GM12873 (cell line): ENCODE measurements at regions not wholly inside any gene's neighbourhood (a gene's known extent, or its start where the extent isn't known, plus 50 kb on each side); places are given as distances from the start of the nearest gene placed in this dataset.

Experiments used
- TF ChIP-seq, protein P1 (sequence below): IDR thresholded peaks from 2 replicates; pipeline ENCODE4 v1.5.1; 2012; ENCODE audit warnings: low read depth, mild to moderate bottlenecking, moderate library complexity, low read length, control low read depth; ENCODE audit not compliant: insufficient read depth; ENCODE audit errors: missing control alignments

DNA sequence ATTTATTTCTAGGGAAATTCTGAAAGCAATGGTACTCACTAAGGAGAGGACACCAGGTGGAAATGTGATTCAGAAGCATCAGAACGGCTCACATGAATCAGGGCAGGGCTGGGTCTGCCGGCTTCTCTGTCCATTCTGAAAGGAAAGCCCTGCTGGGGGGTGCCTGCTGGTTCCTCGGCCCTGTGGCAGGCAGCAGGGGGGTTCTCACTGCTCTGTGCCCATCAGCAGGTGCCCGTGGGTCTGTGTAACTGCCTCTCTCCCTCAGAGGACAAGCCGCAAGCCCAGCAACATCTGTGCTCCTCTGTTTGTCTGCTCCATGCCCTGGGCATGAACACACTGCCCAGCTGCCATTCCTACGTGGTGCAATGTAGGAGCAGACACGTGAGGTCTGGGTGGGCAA is 74.9 kb upstream of the ZNF423 start:
- TF ChIP-seq, protein P1, sequence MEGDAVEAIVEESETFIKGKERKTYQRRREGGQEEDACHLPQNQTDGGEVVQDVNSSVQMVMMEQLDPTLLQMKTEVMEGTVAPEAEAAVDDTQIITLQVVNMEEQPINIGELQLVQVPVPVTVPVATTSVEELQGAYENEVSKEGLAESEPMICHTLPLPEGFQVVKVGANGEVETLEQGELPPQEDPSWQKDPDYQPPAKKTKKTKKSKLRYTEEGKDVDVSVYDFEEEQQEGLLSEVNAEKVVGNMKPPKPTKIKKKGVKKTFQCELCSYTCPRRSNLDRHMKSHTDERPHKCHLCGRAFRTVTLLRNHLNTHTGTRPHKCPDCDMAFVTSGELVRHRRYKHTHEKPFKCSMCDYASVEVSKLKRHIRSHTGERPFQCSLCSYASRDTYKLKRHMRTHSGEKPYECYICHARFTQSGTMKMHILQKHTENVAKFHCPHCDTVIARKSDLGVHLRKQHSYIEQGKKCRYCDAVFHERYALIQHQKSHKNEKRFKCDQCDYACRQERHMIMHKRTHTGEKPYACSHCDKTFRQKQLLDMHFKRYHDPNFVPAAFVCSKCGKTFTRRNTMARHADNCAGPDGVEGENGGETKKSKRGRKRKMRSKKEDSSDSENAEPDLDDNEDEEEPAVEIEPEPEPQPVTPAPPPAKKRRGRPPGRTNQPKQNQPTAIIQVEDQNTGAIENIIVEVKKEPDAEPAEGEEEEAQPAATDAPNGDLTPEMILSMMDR: no peak

DNA sequence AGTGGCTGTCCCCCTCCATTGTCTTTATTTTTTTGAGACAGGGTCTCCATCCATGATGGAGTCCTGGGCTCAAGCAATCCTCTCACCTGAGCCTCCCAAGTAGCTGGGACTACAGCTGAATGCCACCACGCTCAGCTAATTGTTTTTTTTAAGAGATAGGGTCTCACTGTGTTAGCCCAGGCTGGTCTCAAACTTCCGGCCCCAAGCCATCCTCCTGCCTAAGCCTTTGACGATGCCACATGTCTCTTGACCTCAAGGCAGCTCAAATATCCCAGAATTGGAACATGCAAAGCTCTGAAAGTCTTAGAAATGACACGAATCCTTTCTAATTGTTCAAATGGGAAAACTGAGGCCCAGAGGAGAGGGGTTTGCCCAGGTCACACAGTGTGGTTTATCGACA is 75.4 kb upstream of the ZNF423 start:
- TF ChIP-seq, protein P1: no peak

DNA sequence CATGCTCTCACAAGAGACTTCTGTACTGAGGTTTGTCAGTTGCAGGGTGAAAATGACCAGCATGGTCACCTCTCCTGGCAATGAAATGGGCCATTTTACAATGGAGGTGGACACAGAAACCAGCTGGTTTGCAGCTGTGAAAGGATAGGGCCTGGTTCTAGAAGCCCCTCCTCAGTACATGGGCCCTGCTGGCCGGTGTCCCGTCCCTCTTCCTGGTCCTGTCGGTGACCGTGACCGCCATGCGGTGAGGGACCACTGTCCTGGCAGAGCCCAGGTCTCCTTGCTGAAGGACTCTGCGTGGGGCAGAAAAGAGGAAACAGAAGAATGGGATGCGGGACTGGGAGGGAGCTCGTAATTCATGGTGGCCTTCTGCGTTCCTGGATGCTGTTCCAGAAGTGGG is 76.0 kb upstream of the ZNF423 start:
- TF ChIP-seq, protein P1: no peak

DNA sequence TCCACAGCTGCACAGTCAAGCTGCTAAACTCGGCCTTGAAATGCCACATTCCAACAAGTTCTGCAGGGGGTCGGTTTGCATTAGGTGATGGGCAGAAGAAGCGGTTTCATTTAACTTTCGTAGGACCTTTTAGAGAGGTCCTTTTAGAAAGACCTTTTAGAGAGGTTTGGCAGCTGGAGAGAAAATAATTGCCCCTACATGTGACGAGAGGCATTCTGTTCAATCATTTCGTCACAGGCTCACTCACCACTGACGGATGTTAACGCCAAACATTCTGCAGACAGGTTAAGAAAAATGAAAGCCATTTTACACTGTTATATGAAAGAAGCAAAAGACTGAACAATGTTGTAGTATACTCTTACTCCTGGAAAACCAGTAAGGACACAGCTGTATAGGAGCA is 76.5 kb upstream of the ZNF423 start:
- TF ChIP-seq, protein P1: no peak

DNA sequence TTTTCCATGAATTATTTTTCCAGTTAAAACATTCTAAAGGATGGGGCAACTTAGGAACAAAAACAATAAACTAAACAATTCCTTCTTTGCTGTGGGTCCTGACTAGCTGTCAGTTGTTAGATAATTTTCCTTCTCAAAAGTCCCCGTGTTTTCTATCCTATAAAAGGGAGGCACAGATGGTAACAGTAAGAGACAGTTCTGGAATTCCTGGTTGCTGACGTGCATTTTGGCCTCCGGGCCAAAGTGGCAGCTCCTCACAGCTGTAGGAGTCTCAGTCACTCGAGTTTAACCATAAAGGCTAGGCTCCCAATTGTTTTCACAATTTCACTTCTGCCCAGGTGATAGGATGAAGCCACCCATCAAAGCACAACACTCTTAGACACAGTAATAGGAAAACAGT is 77.0 kb upstream of the ZNF423 start:
- TF ChIP-seq, protein P1: no peak

DNA sequence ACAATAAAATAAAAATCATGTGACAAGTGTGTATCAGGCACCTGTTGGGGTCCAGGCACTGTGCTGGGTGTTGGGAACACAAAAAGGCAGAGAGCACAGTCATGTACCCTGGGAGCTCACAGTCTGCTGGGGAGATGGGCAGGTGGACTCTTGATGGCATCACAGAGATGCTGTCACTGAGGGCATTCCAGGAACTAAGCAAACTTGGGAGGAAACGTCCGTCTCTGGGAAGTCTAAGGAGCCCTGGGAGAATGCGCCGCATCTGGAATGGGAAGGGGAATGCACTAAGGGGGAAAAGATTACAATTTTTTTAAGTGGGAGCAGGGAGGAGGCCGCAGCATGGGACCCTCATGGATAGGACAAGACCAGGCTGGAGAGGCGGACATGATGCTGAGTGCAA is 80.9 kb upstream of the ZNF423 start:
- TF ChIP-seq, protein P1: no peak

DNA sequence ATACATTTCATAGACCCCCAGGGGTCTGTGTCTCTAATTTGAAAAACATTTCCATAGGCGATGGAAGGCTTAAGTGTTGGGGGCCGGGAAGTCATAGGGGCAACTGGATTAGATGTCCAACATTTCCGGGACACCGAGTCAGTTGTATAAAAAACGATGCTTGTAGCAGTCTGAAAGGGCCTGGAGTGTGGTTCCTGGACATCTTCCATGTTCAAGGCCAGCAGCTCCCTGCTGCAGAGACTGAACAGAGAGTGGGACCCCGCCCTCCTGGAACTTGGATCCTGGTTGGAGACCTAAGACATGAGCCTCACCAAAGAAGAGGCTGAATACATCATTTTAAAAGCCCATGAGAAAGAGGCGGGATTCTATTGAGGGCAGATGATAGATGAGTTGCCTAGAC is 82.0 kb upstream of the ZNF423 start:
- TF ChIP-seq, protein P1: no peak
